Pancreas (tissue), 10 donors: ENCODE measurements at regions not wholly inside any gene's neighbourhood (a gene's known extent, or its start where the extent isn't known, plus 50 kb on each side); places are given as distances from the start of the nearest gene placed in this dataset.
A peak's percentile ranks its signal among the peaks of the same experiment; 100 is the strongest.

Experiments used
- ATAC-seq, 4 donors: fragments of 200-7000 bp; cut with Tn5 transposase; one replicate each; pipeline versions ENCODE4 v1.8.0 to v1.9.1; 2020; ENCODE audit warnings: mild to moderate bottlenecking in 4 of 4, moderate library complexity in 4 of 4
- DNase-seq, 6 donors: peaks; one replicate each; pipeline ENCODE4 v3.0.0-alpha.2; 2020
- FAIRE-seq: peaks from 2 replicates; lab custom pipeline; 2012; peaks lifted over from hg19 to GRCh38; lab: Jason Lieb, UNC
- H3K27ac ChIP-seq, 4 donors: fragments of 200-600 bp; sonication (generic); 1 replicate in 3 of 4; 2 replicates in 1 of 4; pipeline versions ENCODE4 v1.5.0 to v1.8.0; 2020
- H3K27me3 ChIP-seq, 4 donors: fragments of 200-600 bp; one replicate each; pipeline ENCODE4 v1.8.0; 2021
- H3K36me3 ChIP-seq, 3 donors: fragments of 200-600 bp; sonication (generic) in 1 of 3; one replicate each; pipeline versions ENCODE4 v1.5.0 to v1.8.0; 2020 to 2021
- H3K4me1 ChIP-seq, 3 donors: fragments of 200-600 bp; one replicate each; pipeline ENCODE4 v1.8.0; 2021
- H3K4me3 ChIP-seq, 4 donors: fragments of 200-600 bp; sonication (generic) in 2 of 4; one replicate each; pipeline versions ENCODE4 v1.5.0 to v1.8.0; 2020 to 2021
- H3K9me3 ChIP-seq, 4 donors: fragments of 200-600 bp; one replicate each; pipeline ENCODE4 v1.8.0; 2021
- WGBS, 2 donors: extraction: QIAGEN DNeasy Blood & Tissue Kit; methylation state at CpG; one replicate each; pipeline ENCODE4 v1.1.7; 2013; 5-methylcytosine and 5-hydroxymethylcytosine counted together
- intact Hi-C, 3 donors: fragments of 100-400 bp; cut with DNase I; formaldehyde crosslinking; loops; one replicate each; pipeline versions ENCODE4 v1.11.1 to v1.14.2; 2022
- TF ChIP-seq, protein P1 (sequence below), 4 donors: fragments of 200-600 bp; sonication (generic) in 3 of 4; IDR thresholded peaks; one replicate each; pipeline versions ENCODE4 v1.5.0 to v1.8.0; 2021; ENCODE audit warnings: antibody characterized with exemption in 4 of 4
- donor health status: healthy with polysubstance abuse.
- donor health status: DM: no; HTN: no; CAD: no; lungs with moderate emphysema.
- donor health status: DM: no; HTN: no; CAD: no.
- donor health status: control.
- donor health status: control.
- donor health status: Bipolar disorder and iron deficiency.
- donor health status: DM: yes; HTN: yes; CAD: no.
- donor health status: DM: no; HTN: no; CAD: no.
- donor health status: DM: no; HTN: no; CAD: no.
- donor health status: DM: yes; HTN: yes; CAD: no.

DNA sequence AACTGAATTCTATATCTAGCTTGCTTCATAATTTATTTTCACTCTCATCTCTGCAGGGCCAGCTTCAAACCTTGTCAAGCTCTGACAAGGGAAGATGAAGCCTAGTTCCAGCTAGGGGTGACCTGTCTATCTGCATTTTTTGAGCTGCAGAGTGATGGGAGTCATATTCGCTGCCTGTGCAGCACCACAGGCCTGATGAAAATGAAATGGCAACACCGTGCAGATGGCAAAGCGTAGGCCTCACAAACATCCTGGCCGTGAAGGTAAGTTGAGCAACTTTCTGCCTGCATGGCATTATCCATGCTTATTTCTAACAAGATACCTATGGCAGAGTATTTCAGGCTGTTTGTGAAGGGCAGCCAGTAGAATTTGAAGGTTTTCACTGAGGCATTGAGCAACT, 86.4 kb upstream of the C1QTNF9B start:
- Histone ChIP-seq H3K4me3 (no peak overlapping the region), H3K27me3 (no peaks in the 10 kb centered on the region), H3K4me1 (peaks cover 0 to 6% (median 5%) of the 10 kb centered on the region in 3 donors), H3K36me3 (no peaks in the 10 kb centered on the region), H3K27ac (peak overlapping the region in 1 of 4 donors; percentile 14), H3K9me3 (no peaks in the 10 kb centered on the region)
- ATAC-seq = no peak
- DNase-seq = no peak
- 89 to 94% methylated on average over 4 of the region's 4 CpGs for WGBS, 2 donors
- intact Hi-C loops = no loop called here
- TF ChIP-seq, protein P1, sequence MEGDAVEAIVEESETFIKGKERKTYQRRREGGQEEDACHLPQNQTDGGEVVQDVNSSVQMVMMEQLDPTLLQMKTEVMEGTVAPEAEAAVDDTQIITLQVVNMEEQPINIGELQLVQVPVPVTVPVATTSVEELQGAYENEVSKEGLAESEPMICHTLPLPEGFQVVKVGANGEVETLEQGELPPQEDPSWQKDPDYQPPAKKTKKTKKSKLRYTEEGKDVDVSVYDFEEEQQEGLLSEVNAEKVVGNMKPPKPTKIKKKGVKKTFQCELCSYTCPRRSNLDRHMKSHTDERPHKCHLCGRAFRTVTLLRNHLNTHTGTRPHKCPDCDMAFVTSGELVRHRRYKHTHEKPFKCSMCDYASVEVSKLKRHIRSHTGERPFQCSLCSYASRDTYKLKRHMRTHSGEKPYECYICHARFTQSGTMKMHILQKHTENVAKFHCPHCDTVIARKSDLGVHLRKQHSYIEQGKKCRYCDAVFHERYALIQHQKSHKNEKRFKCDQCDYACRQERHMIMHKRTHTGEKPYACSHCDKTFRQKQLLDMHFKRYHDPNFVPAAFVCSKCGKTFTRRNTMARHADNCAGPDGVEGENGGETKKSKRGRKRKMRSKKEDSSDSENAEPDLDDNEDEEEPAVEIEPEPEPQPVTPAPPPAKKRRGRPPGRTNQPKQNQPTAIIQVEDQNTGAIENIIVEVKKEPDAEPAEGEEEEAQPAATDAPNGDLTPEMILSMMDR (IDR thresholded peaks at IDR 0.05) = no peak
- FAIRE-seq = no peak

DNA sequence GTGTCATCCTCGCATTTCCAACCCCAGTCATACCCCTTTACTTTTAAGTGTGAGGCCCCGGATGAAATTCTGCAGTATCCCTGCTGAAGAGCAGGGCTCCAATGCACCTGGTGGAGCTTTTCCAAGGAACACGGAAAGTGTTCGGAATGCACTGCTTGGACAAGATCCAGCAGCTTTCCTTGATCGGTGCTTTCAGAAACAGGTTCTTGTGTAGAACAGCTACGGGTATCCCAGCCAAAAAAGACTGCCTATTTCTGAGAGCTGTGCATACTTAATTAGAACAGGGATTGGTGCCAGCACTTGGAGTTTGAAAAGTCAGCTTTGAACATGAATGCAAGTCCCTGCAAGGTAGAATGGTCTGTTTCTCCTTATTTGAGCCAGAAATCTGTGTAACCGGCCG, 87.2 kb upstream of the C1QTNF9B start:
- ATAC-seq (peak; percentile 24 to 65 (median 48)), FAIRE-seq (no peak), DNase-seq (peak in 4 of 6 donors; percentile 42 to 69 (median 54))
- TF ChIP-seq, protein P1 (IDR thresholded peaks at IDR 0.05) = no peak
- 18 to 21% methylated on average over 8 of the region's 8 CpGs for WGBS, 2 donors
- intact Hi-C loops = no loop called here
- Histone ChIP-seq H3K36me3 (no peaks in the 10 kb centered on the region), H3K27ac (peak overlapping the region in 2 of 4 donors; percentile 45 to 48), H3K9me3 (no peaks in the 10 kb centered on the region), H3K27me3 (no peaks in the 10 kb centered on the region), H3K4me3 (no peak overlapping the region), H3K4me1 (peaks cover 0 to 6% (median 5%) of the 10 kb centered on the region in 3 donors)

DNA sequence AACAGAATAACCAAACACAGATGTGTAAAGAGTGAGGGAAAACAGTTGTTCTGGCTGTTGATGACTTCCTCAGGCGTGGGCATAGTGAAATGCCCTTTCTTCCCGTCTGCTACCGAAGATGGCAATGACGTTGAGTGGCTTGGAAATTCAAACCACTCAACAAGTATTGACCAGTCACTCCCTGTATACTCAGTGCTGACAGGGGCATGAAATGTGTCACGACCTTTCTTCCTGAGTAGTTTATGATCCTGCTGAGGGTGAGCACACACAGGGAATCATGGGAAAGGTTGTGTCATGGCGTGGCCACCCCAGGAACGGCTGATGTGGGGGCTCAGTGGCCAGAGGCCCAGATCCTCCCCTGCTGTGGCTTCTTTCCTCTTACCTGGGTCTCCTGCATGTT, 87.8 kb upstream of the C1QTNF9B start:
- ATAC-seq = no peak
- no peaks in the 10 kb centered on the region for H3K9me3 ChIP-seq

DNA sequence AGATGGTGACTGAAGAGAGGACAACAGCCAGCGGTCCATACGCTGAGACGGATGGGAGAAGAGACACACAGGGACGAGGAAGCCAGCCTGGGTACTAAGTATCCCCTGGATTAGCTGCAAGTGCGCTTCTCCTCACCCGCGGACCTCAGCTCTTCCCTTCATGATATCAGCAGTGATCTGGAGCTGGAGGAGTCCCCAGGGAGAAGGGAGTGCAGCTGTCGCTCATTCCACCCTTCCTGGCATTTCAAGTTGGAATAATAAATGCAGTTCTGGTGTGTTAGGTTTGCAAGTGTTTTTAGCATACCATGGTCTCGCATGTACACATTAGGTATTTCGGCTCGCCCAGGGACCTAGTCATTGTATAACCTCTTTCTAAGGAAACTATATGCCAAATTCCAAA, 88.5 kb upstream of the C1QTNF9B start:
- no peak for ATAC-seq
- WGBS, 2 donors = 84 to 86% methylated on average over 11 of the region's 11 CpGs
- DNase-seq = no peak
- Histone ChIP-seq H3K4me3 (no peak overlapping the region), H3K27me3 (no peaks in the 10 kb centered on the region), H3K36me3 (no peaks in the 10 kb centered on the region), H3K4me1 (peaks cover 0 to 6% (median 5%) of the 10 kb centered on the region in 3 donors), H3K9me3 (no peaks in the 10 kb centered on the region), H3K27ac (no peak overlapping the region)
- FAIRE-seq = no peak
- intact Hi-C loops = no loop called here
- TF ChIP-seq, protein P1 (IDR thresholded peaks at IDR 0.05) = no peak

More for the DNA sequence above, 87.8 kb upstream of the C1QTNF9B start:
- DNase-seq = no peak
- no peaks in the 10 kb centered on the region for H3K36me3 ChIP-seq
- no peak for FAIRE-seq
- TF ChIP-seq, protein P1 (IDR thresholded peaks at IDR 0.05) = no peak
- H3K27me3 ChIP-seq = no peaks in the 10 kb centered on the region
- intact Hi-C loops = no loop called here
- peaks cover 0 to 6% (median 5%) of the 10 kb centered on the region in 3 donors for H3K4me1 ChIP-seq
- WGBS, 2 donors = 42 to 51% methylated on average over 7 of the region's 7 CpGs
- H3K4me3 ChIP-seq = no peak overlapping the region
- peak overlapping the region in 2 of 4 donors; percentile 45 to 48 for H3K27ac ChIP-seq

DNA sequence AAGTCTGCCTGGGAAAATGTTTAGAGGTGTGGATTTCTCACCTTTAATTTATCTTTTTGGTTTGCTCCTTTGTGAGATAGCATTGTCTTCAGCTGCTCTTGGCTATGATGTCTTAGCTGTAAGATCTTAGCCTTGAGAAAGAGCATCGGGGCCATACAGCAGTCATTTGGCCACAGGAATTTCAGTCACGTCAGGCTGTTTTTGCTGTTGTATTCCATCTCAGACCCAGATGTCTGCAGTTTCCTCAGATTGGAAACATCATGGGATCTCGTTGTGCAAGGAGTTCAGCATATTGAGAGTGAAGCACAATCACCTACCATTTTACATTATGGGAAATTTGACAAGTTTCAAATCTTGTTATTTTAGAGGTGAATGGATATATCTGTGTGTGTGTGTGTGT, 89.3 kb upstream of the C1QTNF9B start:
- H3K4me1 ChIP-seq = peaks cover 0 to 6% (median 5%) of the 10 kb centered on the region in 3 donors
- H3K9me3 ChIP-seq = no peaks in the 10 kb centered on the region
- H3K27ac ChIP-seq = no peak overlapping the region
- H3K36me3 ChIP-seq = no peaks in the 10 kb centered on the region
- WGBS, 2 donors = 64 to 75% methylated on average over 3 of the region's 3 CpGs
- intact Hi-C loops = no loop called here
- H3K4me3 ChIP-seq = no peak overlapping the region
- no peaks in the 10 kb centered on the region for H3K27me3 ChIP-seq
- DNase-seq = no peak
- ATAC-seq = peak in 1 of 4 donors; percentile 27
- TF ChIP-seq, protein P1 (IDR thresholded peaks at IDR 0.05) = no peak
- no peak for FAIRE-seq
